ENCODE measurements at regions not wholly inside any gene's neighbourhood (a gene's known extent, or its start where the extent isn't known, plus 50 kb on each side); places are given as distances from the start of the nearest gene placed in this dataset.
A peak's percentile ranks its signal among the peaks of the same experiment; 100 is the strongest.
"Not testable (repeated sequence)": the region's sequence is repeated elsewhere in the genome, so short reads cannot be mapped to it uniquely, and the experiment has no call there.

- not testable (repeated sequence) for FAIRE-seq
Observed at GRCh38 chr12:9304540-9304939, 96.3 kb upstream of the PZP start.

GRCh38 chr12:9295872-9296271 is 87.7 kb upstream of the PZP start:
- FAIRE-seq, result not testable (repeated sequence)

GRCh38 chr12:9294072-9294620 is 86.0 kb upstream of the PZP start:
- FAIRE-seq, result not testable (repeated sequence)

- not testable (repeated sequence) for FAIRE-seq
Observed at GRCh38 chr12:9293391-9293790, 85.2 kb upstream of the PZP start.

- FAIRE-seq, result not testable (repeated sequence)
Observed at GRCh38 chr12:9289984-9290383, 81.8 kb upstream of the PZP start.

- not testable (repeated sequence) for FAIRE-seq
Observed at GRCh38 chr12:9284724-9285123, 76.5 kb upstream of the PZP start.

- not testable (repeated sequence) for FAIRE-seq
Observed at GRCh38 chr12:9284197-9284596, 76.0 kb upstream of the PZP start.

- peak; percentile 54 for FAIRE-seq
Observed at GRCh38 chr12:9283346-9284095, 75.3 kb upstream of the PZP start.

- FAIRE-seq, result no peak
Observed at GRCh38 chr12:9276990-9277389, 68.8 kb upstream of the PZP start.

GRCh38 chr12:9273276-9273675 is 65.1 kb upstream of the PZP start:
- FAIRE-seq, result no peak

- no peak for FAIRE-seq
Observed at GRCh38 chr12:9271875-9272274, 63.7 kb upstream of the PZP start.

GRCh38 chr12:9264546-9264945 is 56.4 kb upstream of the PZP start:
- no peak for FAIRE-seq

- no peak for FAIRE-seq
Observed at GRCh38 chr12:9260931-9261330, 52.7 kb upstream of the PZP start.

GRCh38 chr12:9258676-9259075 is 50.5 kb upstream of the PZP start:
- FAIRE-seq, result peak; percentile 82
